NT2/D1 (cell line): ENCODE measurements at regions not wholly inside any gene's neighbourhood (a gene's known extent, or its start where the extent isn't known, plus 50 kb on each side); places are given as distances from the start of the nearest gene placed in this dataset.

Experiments used
- SUZ12 ChIP-seq: IDR thresholded peaks from 2 replicates; pipeline ENCODE4 v1.6.1; 2011; ENCODE audit not compliant: insufficient read length, insufficient read depth; ENCODE audit errors: extremely low read depth
- YY1 ChIP-seq: IDR thresholded peaks from 2 replicates; pipeline ENCODE4 v1.6.1; 2011; ENCODE audit not compliant: insufficient read length, insufficient read depth
- ZNF274 ChIP-seq: IDR thresholded peaks from 2 replicates; pipeline ENCODE4 v1.6.1; 2011; ENCODE audit warnings: mild to moderate bottlenecking, low read depth, low read length

DNA sequence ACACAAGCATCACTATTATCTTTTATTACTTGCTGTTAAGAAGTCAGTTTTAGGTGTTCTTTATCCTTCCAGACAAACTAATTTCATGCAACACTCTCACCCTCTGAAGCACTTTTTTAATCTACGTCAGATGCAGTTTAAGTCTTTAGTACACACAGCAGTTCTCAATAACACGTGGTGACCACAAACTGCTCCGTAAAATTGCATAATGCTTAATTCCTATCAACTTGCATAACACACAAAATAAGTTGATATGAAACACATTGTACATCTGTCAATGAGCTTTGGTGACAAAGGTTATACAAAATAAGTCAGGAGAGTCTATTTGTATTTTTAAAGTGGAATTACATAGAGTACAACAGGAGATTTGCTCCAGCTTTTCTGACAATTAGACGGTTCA lies 140.9 kb upstream of the ETS2 start:
- TF ChIP-seq SUZ12 (no peak), YY1 (no peak), ZNF274 (no peak)
